ENCODE measurements at regions not wholly inside any gene's neighbourhood (a gene's known extent, or its start where the extent isn't known, plus 50 kb on each side); places are given as distances from the start of the nearest gene placed in this dataset.

DNA sequence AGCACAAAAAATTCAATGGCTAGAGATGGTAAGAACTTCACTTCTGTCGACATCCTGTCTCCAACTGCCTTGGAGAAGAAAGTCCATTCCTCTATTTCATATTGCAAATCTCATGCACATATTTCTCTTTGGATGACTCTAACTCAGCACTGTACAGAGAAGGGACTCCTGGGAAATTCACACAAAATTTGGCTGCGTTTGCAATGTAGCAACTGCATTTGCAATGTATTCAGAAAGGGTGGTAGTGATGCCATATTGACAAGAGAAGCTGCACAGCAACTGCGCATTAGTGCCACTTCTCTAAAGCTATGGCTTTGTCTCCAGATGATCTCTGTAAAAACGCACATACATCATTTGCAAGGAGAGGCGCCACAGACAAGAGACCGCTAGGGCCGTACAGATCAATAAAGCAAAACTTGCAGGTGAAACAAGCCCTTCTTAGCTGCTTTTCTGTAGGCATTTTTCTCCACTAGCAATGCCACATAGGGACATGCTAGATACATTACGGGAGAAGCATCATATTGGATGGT is 389.5 kb downstream of the TCERG1L start:
- Histone ChIP-seq H3K4me1 (ENCODE audit: control insufficient read depth, insufficient read depth, low read length) (no peaks in the 10 kb centered on the region), H3K27ac (ENCODE audit: low read length) (no peak overlapping the region), H3K27me3 (ENCODE audit: control insufficient read depth, insufficient read depth, low read length) (peaks cover 3% of the 10 kb centered on the region; the same call in 1 of the 2 replicates), H3K36me3 (ENCODE audit: control insufficient read depth, insufficient read depth, low read length) (no peaks in the 10 kb centered on the region), H3K9me3 (ENCODE audit: control insufficient read depth, insufficient read depth, low read depth, low read length) (no peaks in the 10 kb centered on the region), H3K4me3 (ENCODE audit: low read depth in 2 of 2, low read length in 2 of 2) (no peak overlapping the region)
- ChIA-PET CTCF (no interaction called here), POLR2A (no interaction called here)
- no peak for DNase-seq (ENCODE audit: low read depth, low spot score)
- intact Hi-C loops (cut with micrococcal nuclease; ENCODE audit: unreplicated experiment), result no loop called here
- no peak for ATAC-seq
- in situ Hi-C loops (cut with HindIII; ENCODE audit: low pct_unique_long_range_greater_than_20kb, low sequenced_read_pairs), result no loop called here
- no peak for TF ChIP-seq TCF7L2 (IDR thresholded peaks at IDR 0.05; ENCODE audit: low read depth, low read length)
- TF ChIP-seq, protein P1, sequence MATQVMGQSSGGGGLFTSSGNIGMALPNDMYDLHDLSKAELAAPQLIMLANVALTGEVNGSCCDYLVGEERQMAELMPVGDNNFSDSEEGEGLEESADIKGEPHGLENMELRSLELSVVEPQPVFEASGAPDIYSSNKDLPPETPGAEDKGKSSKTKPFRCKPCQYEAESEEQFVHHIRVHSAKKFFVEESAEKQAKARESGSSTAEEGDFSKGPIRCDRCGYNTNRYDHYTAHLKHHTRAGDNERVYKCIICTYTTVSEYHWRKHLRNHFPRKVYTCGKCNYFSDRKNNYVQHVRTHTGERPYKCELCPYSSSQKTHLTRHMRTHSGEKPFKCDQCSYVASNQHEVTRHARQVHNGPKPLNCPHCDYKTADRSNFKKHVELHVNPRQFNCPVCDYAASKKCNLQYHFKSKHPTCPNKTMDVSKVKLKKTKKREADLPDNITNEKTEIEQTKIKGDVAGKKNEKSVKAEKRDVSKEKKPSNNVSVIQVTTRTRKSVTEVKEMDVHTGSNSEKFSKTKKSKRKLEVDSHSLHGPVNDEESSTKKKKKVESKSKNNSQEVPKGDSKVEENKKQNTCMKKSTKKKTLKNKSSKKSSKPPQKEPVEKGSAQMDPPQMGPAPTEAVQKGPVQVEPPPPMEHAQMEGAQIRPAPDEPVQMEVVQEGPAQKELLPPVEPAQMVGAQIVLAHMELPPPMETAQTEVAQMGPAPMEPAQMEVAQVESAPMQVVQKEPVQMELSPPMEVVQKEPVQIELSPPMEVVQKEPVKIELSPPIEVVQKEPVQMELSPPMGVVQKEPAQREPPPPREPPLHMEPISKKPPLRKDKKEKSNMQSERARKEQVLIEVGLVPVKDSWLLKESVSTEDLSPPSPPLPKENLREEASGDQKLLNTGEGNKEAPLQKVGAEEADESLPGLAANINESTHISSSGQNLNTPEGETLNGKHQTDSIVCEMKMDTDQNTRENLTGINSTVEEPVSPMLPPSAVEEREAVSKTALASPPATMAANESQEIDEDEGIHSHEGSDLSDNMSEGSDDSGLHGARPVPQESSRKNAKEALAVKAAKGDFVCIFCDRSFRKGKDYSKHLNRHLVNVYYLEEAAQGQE (IDR thresholded peaks at IDR 0.05; ENCODE audit: insufficient read depth in 1 of 2, low read depth in 2 of 2, low read length in 1 of 2), result no peak
- no peak for TF ChIP-seq POLR2AphosphoS5 (IDR thresholded peaks at IDR 0.05; ENCODE audit: low read depth, low read length)
- TF ChIP-seq, protein P2, sequence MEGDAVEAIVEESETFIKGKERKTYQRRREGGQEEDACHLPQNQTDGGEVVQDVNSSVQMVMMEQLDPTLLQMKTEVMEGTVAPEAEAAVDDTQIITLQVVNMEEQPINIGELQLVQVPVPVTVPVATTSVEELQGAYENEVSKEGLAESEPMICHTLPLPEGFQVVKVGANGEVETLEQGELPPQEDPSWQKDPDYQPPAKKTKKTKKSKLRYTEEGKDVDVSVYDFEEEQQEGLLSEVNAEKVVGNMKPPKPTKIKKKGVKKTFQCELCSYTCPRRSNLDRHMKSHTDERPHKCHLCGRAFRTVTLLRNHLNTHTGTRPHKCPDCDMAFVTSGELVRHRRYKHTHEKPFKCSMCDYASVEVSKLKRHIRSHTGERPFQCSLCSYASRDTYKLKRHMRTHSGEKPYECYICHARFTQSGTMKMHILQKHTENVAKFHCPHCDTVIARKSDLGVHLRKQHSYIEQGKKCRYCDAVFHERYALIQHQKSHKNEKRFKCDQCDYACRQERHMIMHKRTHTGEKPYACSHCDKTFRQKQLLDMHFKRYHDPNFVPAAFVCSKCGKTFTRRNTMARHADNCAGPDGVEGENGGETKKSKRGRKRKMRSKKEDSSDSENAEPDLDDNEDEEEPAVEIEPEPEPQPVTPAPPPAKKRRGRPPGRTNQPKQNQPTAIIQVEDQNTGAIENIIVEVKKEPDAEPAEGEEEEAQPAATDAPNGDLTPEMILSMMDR (IDR thresholded peaks at IDR 0.05), result no peak
- TF ChIP-seq SIN3A (IDR thresholded peaks at IDR 0.05; ENCODE audit: borderline replicate concordance, insufficient read depth, low read depth, low read length), result no peak
- no TSS peak for BruUV-seq (replicated peaks)

GRCh38 chr10:130923596-130923995 is 387.9 kb downstream of the TCERG1L start:
- H3K27me3 ChIP-seq (ENCODE audit: control insufficient read depth, insufficient read depth, low read length), result 0 out of 2 replicates have a peak, but pooled peaks cover 3% of the 10 kb centered on the region
- TF ChIP-seq, protein P2 (IDR thresholded peaks at IDR 0.05), result no peak
- TF ChIP-seq, protein P1 (IDR thresholded peaks at IDR 0.05; ENCODE audit: insufficient read depth in 1 of 2, low read depth in 2 of 2, low read length in 1 of 2), result no peak
- TF ChIP-seq TCF7L2 (IDR thresholded peaks at IDR 0.05; ENCODE audit: low read depth, low read length) (no peak), SIN3A (IDR thresholded peaks at IDR 0.05; ENCODE audit: borderline replicate concordance, insufficient read depth, low read depth, low read length) (no peak), POLR2AphosphoS5 (IDR thresholded peaks at IDR 0.05; ENCODE audit: low read depth, low read length) (no peak)
- ChIA-PET POLR2A (no interaction called here), CTCF (no interaction called here)
- H3K4me3 ChIP-seq (ENCODE audit: low read depth in 2 of 2, low read length in 2 of 2), result no peak overlapping the region
- in situ Hi-C loops (cut with HindIII; ENCODE audit: low pct_unique_long_range_greater_than_20kb, low sequenced_read_pairs) (no loop called here), intact Hi-C loops (cut with micrococcal nuclease; ENCODE audit: unreplicated experiment) (no loop called here)
- no peaks in the 10 kb centered on the region for H3K36me3 ChIP-seq (ENCODE audit: control insufficient read depth, insufficient read depth, low read length)
- ATAC-seq (no peak), DNase-seq (ENCODE audit: low read depth, low spot score) (no peak)
- BruUV-seq (replicated peaks), result no TSS peak
- H3K27ac ChIP-seq (ENCODE audit: low read length), result no peak overlapping the region
- no peaks in the 10 kb centered on the region for H3K4me1 ChIP-seq (ENCODE audit: control insufficient read depth, insufficient read depth, low read length)
- no peaks in the 10 kb centered on the region for H3K9me3 ChIP-seq (ENCODE audit: control insufficient read depth, insufficient read depth, low read depth, low read length)
